Vagina (tissue), 2 donors: ENCODE measurements at regions not wholly inside any gene's neighbourhood (a gene's known extent, or its start where the extent isn't known, plus 50 kb on each side); places are given as distances from the start of the nearest gene placed in this dataset.

ENCODE experiments used
- DNase-seq, 2 donors: peaks; one replicate each; pipeline ENCODE4 v3.0.0-alpha.2; 2017; ENCODE audit errors: extremely low spot score in 2 of 2
- H3K27ac ChIP-seq: fragments of 200-600 bp; sonication (generic); one replicate; pipeline ENCODE4 v1.5.1; 2019
- H3K27me3 ChIP-seq: fragments of 200-600 bp; sonication (generic); one replicate; pipeline ENCODE4 v1.5.1; 2019
- H3K36me3 ChIP-seq, 2 donors: fragments of 200-600 bp; sonication (generic); one replicate each; pipeline ENCODE4 v1.5.1; 2017 to 2019
- H3K4me1 ChIP-seq: fragments of 200-600 bp; sonication (generic); one replicate; pipeline ENCODE4 v1.5.1; 2019
- H3K4me3 ChIP-seq, 2 donors: fragments of 200-600 bp; sonication (generic); 1 replicate in 1 of 2; 2 replicates in 1 of 2; pipeline ENCODE4 v1.5.1; 2016 to 2019
- H3K9me3 ChIP-seq: fragments of 200-600 bp; sonication (generic); one replicate; pipeline ENCODE4 v1.5.1; 2019
- CTCF ChIP-seq, 3 experiments: fragments of 450-650 bp in 2 of 3; fragments of 200-600 bp in 1 of 3; sonication (generic) in 1 of 3; IDR thresholded peaks; one replicate each; pipeline ENCODE4 v1.5.1; 2017 to 2019; ENCODE audit warnings: antibody characterized with exemption in 3 of 3, mild to moderate bottlenecking in 2 of 3, moderate library complexity in 2 of 3
- POLR2A ChIP-seq, 2 donors: fragments of 450-650 bp; IDR thresholded peaks; one replicate each; pipeline ENCODE4 v1.6.1; 2017; ENCODE audit warnings: antibody characterized with exemption in 2 of 2, mild to moderate bottlenecking in 2 of 2, moderate library complexity in 2 of 2
- POLR2AphosphoS5 ChIP-seq, 2 donors: sonication (generic); formaldehyde crosslinking; IDR thresholded peaks; one replicate each; pipeline ENCODE4 v1.9.0; 2017; ENCODE audit warnings: antibody characterized with exemption in 2 of 2, mild to moderate bottlenecking in 2 of 2, low read depth in 1 of 2; ENCODE audit not compliant: insufficient read depth in 1 of 2
- intact Hi-C: fragments of 100-400 bp; cut with DNase I; formaldehyde crosslinking; loops from one replicate; pipeline ENCODE4 v1.15.1; 2023

- no peaks in the 10 kb centered on the region for H3K27me3 ChIP-seq
- no peak overlapping the region for H3K4me3 ChIP-seq
- H3K4me1 ChIP-seq = peaks cover 47% of the 10 kb centered on the region
- no peak overlapping the region for H3K27ac ChIP-seq
- H3K36me3 ChIP-seq = no peaks in the 10 kb centered on the region
- TF ChIP-seq POLR2AphosphoS5 (IDR thresholded peaks at IDR 0.05; ENCODE audit: insufficient read depth in 1 of 2, low read depth in 1 of 2) = no peak
- TF ChIP-seq POLR2A (IDR thresholded peaks at IDR 0.05) = no peak
- no peak for TF ChIP-seq CTCF (IDR thresholded peaks at IDR 0.05)
- intact Hi-C loops = no loop called here
- H3K9me3 ChIP-seq = no peaks in the 10 kb centered on the region
- DNase-seq = no peak
Observed at GRCh38 chr9:115241641-115242040, 123.7 kb upstream of the TNC start.

- Histone ChIP-seq H3K4me1 (no peaks in the 10 kb centered on the region), H3K4me3 (no peak overlapping the region), H3K27ac (no peak overlapping the region), H3K36me3 (no peaks in the 10 kb centered on the region), H3K9me3 (no peaks in the 10 kb centered on the region), H3K27me3 (no peaks in the 10 kb centered on the region)
- no peak for DNase-seq
- TF ChIP-seq POLR2A (IDR thresholded peaks at IDR 0.05) (no peak), CTCF (IDR thresholded peaks at IDR 0.05) (no peak), POLR2AphosphoS5 (IDR thresholded peaks at IDR 0.05; ENCODE audit: insufficient read depth in 1 of 2, low read depth in 1 of 2) (no peak)
- intact Hi-C loops = no loop called here
Observed at GRCh38 chr9:115249488-115249887, 131.5 kb upstream of the TNC start.

DNA sequence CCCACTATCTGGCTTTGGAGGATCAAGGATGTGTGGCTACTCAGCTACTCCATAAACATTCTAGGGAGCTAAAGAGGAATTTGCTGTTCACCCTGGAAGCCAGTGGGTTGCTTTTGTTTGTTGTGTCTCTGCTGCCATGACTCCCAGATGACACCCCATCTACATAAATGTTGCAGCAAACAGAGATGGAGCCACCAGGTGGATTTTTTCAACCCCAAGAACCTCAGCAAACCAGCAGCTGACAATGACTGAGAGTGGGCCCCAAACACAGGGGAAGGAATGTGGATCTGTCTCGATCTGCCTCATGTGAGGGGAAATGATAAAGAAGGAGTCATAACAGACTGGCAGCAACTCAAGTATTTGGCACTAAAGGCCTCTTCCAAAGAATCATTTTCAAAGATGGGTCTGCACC, 132.7 kb upstream of the TNC start:
- H3K4me3 ChIP-seq = no peak overlapping the region
- H3K4me1 ChIP-seq = no peaks in the 10 kb centered on the region
- no peaks in the 10 kb centered on the region for H3K27me3 ChIP-seq
- no peaks in the 10 kb centered on the region for H3K9me3 ChIP-seq
- no peak for TF ChIP-seq POLR2AphosphoS5 (IDR thresholded peaks at IDR 0.05; ENCODE audit: insufficient read depth in 1 of 2, low read depth in 1 of 2)
- no peak for TF ChIP-seq POLR2A (IDR thresholded peaks at IDR 0.05)
- TF ChIP-seq CTCF (IDR thresholded peaks at IDR 0.05) = no peak
- intact Hi-C loops = no loop called here
- H3K36me3 ChIP-seq = no peaks in the 10 kb centered on the region
- no peak for DNase-seq
- H3K27ac ChIP-seq = no peak overlapping the region

DNA sequence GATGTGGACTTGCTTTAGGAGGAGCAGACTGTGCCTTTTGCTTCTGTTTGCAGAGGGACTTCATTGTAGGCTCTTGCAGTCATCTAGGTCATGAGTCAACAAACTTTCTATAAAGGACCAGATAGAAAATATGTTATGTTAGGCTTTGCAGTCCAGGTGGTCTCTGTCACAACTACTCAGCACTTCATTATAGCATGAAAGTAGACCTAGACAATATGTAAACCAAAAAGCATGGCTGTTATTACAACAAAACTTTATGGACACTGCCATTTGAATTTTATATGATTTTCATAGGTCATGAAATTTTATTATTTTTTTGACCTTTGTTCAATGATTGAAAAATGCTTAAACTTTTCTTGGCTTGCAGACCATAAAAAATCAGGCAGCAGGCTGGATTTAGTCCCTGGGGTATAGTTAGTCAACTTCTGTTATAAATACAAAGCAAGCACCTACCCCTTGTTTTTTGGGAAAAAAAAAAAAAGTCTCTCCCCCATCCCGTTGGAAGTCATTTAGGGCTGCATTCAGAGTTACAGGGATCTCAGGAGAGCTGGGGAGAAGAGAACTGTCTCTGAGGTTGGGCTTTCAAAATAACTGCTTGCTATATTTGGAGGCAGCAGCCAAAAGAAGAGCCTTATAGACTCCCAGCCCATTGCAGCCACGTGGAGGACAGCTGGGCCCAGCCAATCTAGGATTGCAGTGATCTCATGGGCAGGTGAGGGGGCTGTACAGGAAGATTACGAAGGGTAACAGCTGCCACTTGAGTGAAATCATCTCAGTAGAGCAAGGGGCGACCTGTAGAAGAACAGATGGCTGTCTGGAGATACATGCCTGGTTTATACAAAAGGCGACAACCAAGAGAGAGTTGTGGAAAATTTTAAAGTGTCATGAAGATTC, 136.6 kb upstream of the TNC start:
- H3K9me3 ChIP-seq = no peaks in the 10 kb centered on the region
- H3K27ac ChIP-seq = no peak overlapping the region
- intact Hi-C loops = no loop called here
- no peaks in the 10 kb centered on the region for H3K27me3 ChIP-seq
- H3K36me3 ChIP-seq = no peaks in the 10 kb centered on the region
- no peak for DNase-seq
- TF ChIP-seq CTCF (IDR thresholded peaks at IDR 0.05) = no peak
- no peak for TF ChIP-seq POLR2A (IDR thresholded peaks at IDR 0.05)
- TF ChIP-seq POLR2AphosphoS5 (IDR thresholded peaks at IDR 0.05; ENCODE audit: insufficient read depth in 1 of 2, low read depth in 1 of 2) = no peak
- no peaks in the 10 kb centered on the region for H3K4me1 ChIP-seq
- H3K4me3 ChIP-seq = no peak overlapping the region

DNA sequence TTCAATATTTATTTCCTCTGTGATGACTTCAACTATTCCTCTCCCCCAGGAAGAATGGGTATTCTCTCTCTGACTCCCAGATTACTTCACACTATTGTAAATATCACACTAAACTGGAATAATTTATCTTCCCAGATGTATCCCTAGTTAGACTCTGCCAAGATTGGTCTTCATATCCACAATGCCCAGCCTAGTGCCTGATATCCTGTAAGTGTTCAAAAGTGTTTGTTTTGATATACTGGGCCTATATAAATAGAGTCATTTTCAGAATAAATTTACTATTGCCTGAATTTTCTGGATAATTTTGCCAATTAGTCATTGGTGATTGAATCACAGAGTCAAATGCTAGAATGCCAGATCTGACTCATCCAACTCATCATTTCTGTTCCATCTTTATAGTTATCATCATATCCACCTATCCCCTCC, 143.7 kb upstream of the TNC start:
- intact Hi-C loops = no loop called here
- TF ChIP-seq POLR2A (IDR thresholded peaks at IDR 0.05) = no peak
- no peak for TF ChIP-seq CTCF (IDR thresholded peaks at IDR 0.05)
- TF ChIP-seq POLR2AphosphoS5 (IDR thresholded peaks at IDR 0.05; ENCODE audit: insufficient read depth in 1 of 2, low read depth in 1 of 2) = no peak
- H3K9me3 ChIP-seq = no peaks in the 10 kb centered on the region
- no peaks in the 10 kb centered on the region for H3K27me3 ChIP-seq
- no peaks in the 10 kb centered on the region for H3K36me3 ChIP-seq
- no peak overlapping the region for H3K27ac ChIP-seq
- H3K4me1 ChIP-seq = no peaks in the 10 kb centered on the region
- no peak for DNase-seq
- no peak overlapping the region for H3K4me3 ChIP-seq
